ENCODE measurements at regions not wholly inside any gene's neighbourhood (a gene's known extent, or its start where the extent isn't known, plus 50 kb on each side); places are given as distances from the start of the nearest gene placed in this dataset.

DNA sequence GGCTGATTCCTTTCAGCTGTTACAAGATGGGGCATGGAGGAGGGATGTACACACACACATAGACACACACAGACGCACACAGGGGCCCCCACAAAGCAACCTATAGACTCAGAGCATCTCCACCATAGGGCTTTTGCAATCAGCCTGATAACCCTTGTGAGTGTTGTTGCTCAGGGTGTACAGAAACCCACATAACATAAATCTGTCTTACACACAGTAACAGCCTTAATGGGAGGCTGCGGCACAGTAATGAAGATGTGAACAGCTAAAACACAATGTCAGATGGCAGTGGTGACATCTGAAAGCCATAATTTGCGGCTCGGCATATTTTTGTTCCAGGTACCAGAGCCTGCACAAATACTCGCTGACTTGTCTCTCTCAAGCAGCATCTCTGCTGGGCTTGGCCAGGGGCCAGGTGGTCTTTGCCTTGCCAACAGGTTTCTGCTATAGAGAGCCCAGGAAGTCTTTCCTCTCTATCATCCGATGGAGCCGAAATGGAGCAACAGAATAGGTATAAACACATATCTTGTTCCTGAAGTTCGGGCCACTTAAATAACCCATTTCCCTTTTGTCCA is 357.2 kb upstream of the GATB start:
- H3K9me3 Mint-ChIP-seq: peaks cover 0 to 12% (median 7%) of the 10 kb centered on the region in 8 donors
- intact Hi-C loops (cut with micrococcal nuclease): loop anchor here (5.0 kb wide), 1 partner anchor 56 kb away; no protein-coding TSS in a partner anchor
- ChIA-PET CTCF (ENCODE audit: partially characterized antibody) (no interaction called here), POLR2A (ENCODE audit: partially characterized antibody) (interaction anchor here (1.1 to 10.7 kb wide), 2 partner anchors 8 to 15 kb away, joined by 3 to 145 read pairs; no protein-coding TSS in a partner anchor)
- no peaks in the 10 kb centered on the region for H3K27me3 ChIP-seq (ENCODE audit: insufficient read depth, low read length)
- no peak overlapping the region for H3K4me3 Mint-ChIP-seq
- no peaks in the 10 kb centered on the region for H3K36me3 ChIP-seq (ENCODE audit: insufficient read depth, low read length)
- H3K36me3 Mint-ChIP-seq: peaks cover 0 to 5% of the 10 kb centered on the region in 2 donors
- peaks cover 36 to 51% (median 43%) of the 10 kb centered on the region in 4 donors for H3K4me1 Mint-ChIP-seq
- H3K4me1 ChIP-seq (ENCODE audit: insufficient read depth, low read length): peaks cover 34% of the 10 kb centered on the region
- H3K9me3 ChIP-seq (ENCODE audit: control insufficient read depth in 1 of 2, low read length in 2 of 2): no peaks in the 10 kb centered on the region
- DNase-seq: no peak
- H3K4me3 ChIP-seq (ENCODE audit: low read length in 2 of 2): no peak overlapping the region
- H3K27ac ChIP-seq (ENCODE audit: low read depth, low read length): no peak overlapping the region
- no peaks in the 10 kb centered on the region for H3K27me3 Mint-ChIP-seq
- peak overlapping the region; percentile 8 to 97 (median 54) for H3K27ac Mint-ChIP-seq

DNA sequence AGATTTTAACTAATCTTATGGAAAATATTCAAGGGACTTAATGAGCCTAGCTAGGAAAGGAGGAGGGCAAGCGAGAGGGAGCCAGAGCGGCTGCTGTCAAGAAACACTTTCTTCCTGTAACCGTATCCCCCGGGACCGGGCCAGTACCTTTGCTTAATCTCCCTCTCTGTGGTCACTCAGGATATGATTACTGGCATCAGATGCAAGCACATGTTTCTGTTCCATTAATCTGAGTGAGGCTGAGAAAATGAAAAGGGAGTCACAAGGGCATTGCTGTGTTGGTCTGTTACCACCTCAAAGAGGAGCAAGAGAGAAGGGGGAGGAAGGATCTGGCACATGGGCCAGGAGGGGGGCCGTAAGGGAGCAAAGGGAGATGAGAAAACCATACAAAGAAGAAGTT is 356.7 kb upstream of the GATB start:
- Mint-ChIP-seq H3K36me3 (peaks cover 0 to 5% of the 10 kb centered on the region in 2 donors), H3K27me3 (no peaks in the 10 kb centered on the region), H3K9me3 (peaks cover 0 to 10% (median 5%) of the 10 kb centered on the region in 8 donors), H3K4me1 (peaks cover 40 to 56% (median 48%) of the 10 kb centered on the region in 4 donors), H3K4me3 (no peak overlapping the region), H3K27ac (peak overlapping the region in 5 of 7 donors; percentile 54 to 97 (median 97))
- intact Hi-C loops (cut with micrococcal nuclease): loop anchor here (5.0 kb wide), 1 partner anchor 55 kb away; no protein-coding TSS in a partner anchor
- H3K27ac ChIP-seq (ENCODE audit: low read depth, low read length): no peak overlapping the region
- no peak for DNase-seq
- ChIA-PET CTCF (ENCODE audit: partially characterized antibody) (no interaction called here), POLR2A (ENCODE audit: partially characterized antibody) (interaction anchor here (10.7 kb wide), 1 partner anchor 14 kb away, joined by 145 read pairs; no protein-coding TSS in a partner anchor)
- H3K27me3 ChIP-seq (ENCODE audit: insufficient read depth, low read length): no peaks in the 10 kb centered on the region
- H3K4me3 ChIP-seq (ENCODE audit: low read length in 2 of 2): no peak overlapping the region
- H3K36me3 ChIP-seq (ENCODE audit: insufficient read depth, low read length): no peaks in the 10 kb centered on the region
- no peaks in the 10 kb centered on the region for H3K9me3 ChIP-seq (ENCODE audit: control insufficient read depth in 1 of 2, low read length in 2 of 2)
- H3K4me1 ChIP-seq (ENCODE audit: insufficient read depth, low read length): peaks cover 34% of the 10 kb centered on the region

DNA sequence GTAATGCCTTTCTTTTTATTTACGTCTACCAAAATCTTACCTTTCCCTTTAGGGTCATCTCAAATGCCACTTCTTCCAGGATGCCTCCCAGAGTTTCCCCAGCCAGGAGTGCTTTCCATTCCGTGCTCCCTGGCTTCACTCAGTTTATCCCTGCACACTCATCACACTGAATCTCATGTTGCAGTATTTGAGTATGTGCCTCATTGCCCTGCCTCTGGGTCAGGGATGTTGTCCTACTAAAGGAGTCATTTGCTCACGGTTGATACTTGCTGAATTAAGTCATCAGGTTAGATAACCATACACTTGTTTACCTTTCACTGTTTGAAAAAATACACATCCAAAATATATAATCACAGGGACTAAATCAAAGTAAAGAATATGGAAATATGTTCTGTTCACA is 356.2 kb upstream of the GATB start:
- Mint-ChIP-seq H3K27me3 (no peaks in the 10 kb centered on the region), H3K36me3 (peaks cover 0 to 2% of the 10 kb centered on the region in 2 donors), H3K9me3 (peaks cover 0 to 6% (median 2%) of the 10 kb centered on the region in 8 donors), H3K4me3 (peak overlapping the region in 4 of 8 donors; percentile 45 to 90 (median 88)), H3K4me1 (peaks cover 42 to 61% (median 51%) of the 10 kb centered on the region in 4 donors), H3K27ac (peak overlapping the region; percentile 71 to 98 (median 97))
- Histone ChIP-seq H3K4me3 (ENCODE audit: low read length in 2 of 2) (no peak overlapping the region), H3K27ac (ENCODE audit: low read depth, low read length) (no peak overlapping the region), H3K9me3 (ENCODE audit: control insufficient read depth in 1 of 2, low read length in 2 of 2) (no peaks in the 10 kb centered on the region), H3K36me3 (ENCODE audit: insufficient read depth, low read length) (no peaks in the 10 kb centered on the region), H3K27me3 (ENCODE audit: insufficient read depth, low read length) (no peaks in the 10 kb centered on the region), H3K4me1 (ENCODE audit: insufficient read depth, low read length) (peaks cover 38% of the 10 kb centered on the region)
- ChIA-PET CTCF (ENCODE audit: partially characterized antibody) (no interaction called here), POLR2A (ENCODE audit: partially characterized antibody) (interaction anchor here (10.7 kb wide), 1 partner anchor 14 kb away, joined by 145 read pairs; no protein-coding TSS in a partner anchor)
- intact Hi-C loops (cut with micrococcal nuclease): loop anchor here (5.0 kb wide), 1 partner anchor 55 kb away; no protein-coding TSS in a partner anchor
- no peak for DNase-seq

DNA sequence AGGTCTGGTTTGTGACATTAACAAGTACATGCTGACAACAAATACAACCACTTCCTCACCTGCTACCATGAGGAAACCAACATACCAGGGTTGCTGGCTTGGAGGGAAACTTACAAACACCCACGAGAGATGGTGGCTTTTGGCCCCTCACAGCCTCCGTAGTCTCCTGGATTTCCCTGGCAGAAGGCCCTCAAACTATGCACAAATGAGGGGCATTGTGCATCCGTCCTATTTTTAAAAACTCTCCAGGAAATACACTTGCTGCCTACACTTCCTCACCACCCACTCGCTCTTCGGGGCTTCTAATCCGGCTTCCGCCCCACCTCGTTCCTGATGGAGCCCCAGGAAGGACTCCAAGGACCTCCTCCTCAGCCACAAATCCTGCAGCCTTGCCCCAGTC is 355.0 kb upstream of the GATB start:
- Mint-ChIP-seq H3K27me3 (no peaks in the 10 kb centered on the region), H3K27ac (peak overlapping the region; percentile 93 to 98 (median 97)), H3K4me3 (peak overlapping the region; percentile 75 to 90 (median 82)), H3K4me1 (peaks cover 44 to 64% (median 54%) of the 10 kb centered on the region in 4 donors), H3K9me3 (peaks cover 0 to 4% (median 0%) of the 10 kb centered on the region in 8 donors), H3K36me3 (peaks cover 0 to 2% of the 10 kb centered on the region in 2 donors)
- Histone ChIP-seq H3K27me3 (ENCODE audit: insufficient read depth, low read length) (no peaks in the 10 kb centered on the region), H3K4me3 (ENCODE audit: low read length in 2 of 2) (peak overlapping the region; percentile 24 to 36), H3K27ac (ENCODE audit: low read depth, low read length) (peak overlapping the region; percentile 39), H3K4me1 (ENCODE audit: insufficient read depth, low read length) (peaks cover 44% of the 10 kb centered on the region), H3K36me3 (ENCODE audit: insufficient read depth, low read length) (no peaks in the 10 kb centered on the region), H3K9me3 (ENCODE audit: control insufficient read depth in 1 of 2, low read length in 2 of 2) (no peaks in the 10 kb centered on the region)
- intact Hi-C loops (cut with micrococcal nuclease): loop anchor here (1.0 to 5.0 kb wide), 3 partner anchors 15 to 354 kb away; partner anchors contain the start of gene GATB
- DNase-seq: peak; percentile 62 to 72 (median 68)
- ChIA-PET POLR2A (ENCODE audit: partially characterized antibody) (interaction anchor here (0.7 to 10.7 kb wide), 4 partner anchors 13 to 140 kb away, joined by 3 to 145 read pairs (median 4); no protein-coding TSS in a partner anchor), CTCF (ENCODE audit: partially characterized antibody) (interaction anchor here (1.0 kb wide), 1 partner anchor 16 kb away, joined by 6 read pairs; no protein-coding TSS in a partner anchor)

DNA sequence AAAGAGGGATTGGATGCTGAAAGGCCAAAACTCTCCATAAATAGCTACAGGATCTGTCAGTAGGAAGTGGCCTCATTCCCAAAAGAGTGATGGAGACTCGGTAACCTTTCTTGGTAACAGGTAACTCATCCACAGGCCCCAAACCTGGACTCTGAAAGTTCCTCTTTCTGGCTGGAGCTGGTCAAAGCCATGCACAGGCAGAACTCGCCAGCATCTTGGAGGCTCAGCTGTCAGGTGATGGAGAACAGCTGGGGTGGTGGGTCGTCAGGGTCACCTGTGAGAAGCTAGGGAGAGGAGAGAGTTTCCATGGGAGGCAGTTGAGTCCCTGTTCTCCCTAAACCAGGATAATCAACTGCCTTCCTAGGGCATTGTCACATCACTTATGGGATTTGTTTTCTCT is 354.3 kb upstream of the GATB start:
- Mint-ChIP-seq H3K27me3 (no peaks in the 10 kb centered on the region), H3K27ac (peak overlapping the region; percentile 93 to 98 (median 97)), H3K4me3 (peak overlapping the region in 3 of 8 donors; percentile 15 to 90 (median 75)), H3K9me3 (peaks cover 0 to 4% (median 0%) of the 10 kb centered on the region in 8 donors), H3K4me1 (peaks cover 50 to 70% (median 60%) of the 10 kb centered on the region in 4 donors), H3K36me3 (peaks cover 0 to 2% of the 10 kb centered on the region in 2 donors)
- H3K4me1 ChIP-seq (ENCODE audit: insufficient read depth, low read length): peaks cover 50% of the 10 kb centered on the region
- DNase-seq: no peak
- POLR2A ChIA-PET (ENCODE audit: partially characterized antibody): interaction anchor here (0.7 to 10.7 kb wide), 3 partner anchors 12 to 36 kb away, joined by 3 to 145 read pairs (median 4); no protein-coding TSS in a partner anchor
- H3K4me3 ChIP-seq (ENCODE audit: low read length in 2 of 2): no peak overlapping the region
- no peaks in the 10 kb centered on the region for H3K9me3 ChIP-seq (ENCODE audit: control insufficient read depth in 1 of 2, low read length in 2 of 2)
- H3K27ac ChIP-seq (ENCODE audit: low read depth, low read length): peak overlapping the region; percentile 39
- intact Hi-C loops (cut with micrococcal nuclease): loop anchor here (1.0 to 5.0 kb wide), 3 partner anchors 15 to 354 kb away; partner anchors contain the start of gene GATB
- CTCF ChIA-PET (ENCODE audit: partially characterized antibody): interaction anchor here (1.0 kb wide), 1 partner anchor 15 kb away, joined by 6 read pairs; no protein-coding TSS in a partner anchor
- H3K27me3 ChIP-seq (ENCODE audit: insufficient read depth, low read length): no peaks in the 10 kb centered on the region
- H3K36me3 ChIP-seq (ENCODE audit: insufficient read depth, low read length): no peaks in the 10 kb centered on the region

DNA sequence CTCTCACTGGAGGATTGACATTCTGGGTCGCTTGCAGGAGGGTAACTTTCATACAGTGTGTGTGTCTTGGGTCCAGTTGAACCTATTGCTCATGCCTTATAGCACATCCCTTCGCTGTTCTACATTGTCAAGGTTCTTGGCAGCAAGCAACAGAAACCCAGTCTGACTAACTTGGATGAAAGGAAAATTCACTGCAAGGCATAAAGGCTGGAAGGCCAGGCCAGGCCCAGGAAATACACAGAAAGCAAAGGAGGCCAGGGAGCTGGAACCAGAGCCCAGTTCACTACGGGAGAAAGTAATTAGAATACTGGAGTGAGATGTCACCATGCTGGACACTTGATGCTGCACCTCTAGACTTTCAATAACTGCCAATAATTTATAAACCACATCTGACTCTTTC is 353.8 kb upstream of the GATB start:
- peaks cover 0 to 4% (median 0%) of the 10 kb centered on the region in 8 donors for H3K9me3 Mint-ChIP-seq
- Histone ChIP-seq H3K4me3 (ENCODE audit: low read length in 2 of 2) (no peak overlapping the region), H3K4me1 (ENCODE audit: insufficient read depth, low read length) (peaks cover 56% of the 10 kb centered on the region), H3K9me3 (ENCODE audit: control insufficient read depth in 1 of 2, low read length in 2 of 2) (no peaks in the 10 kb centered on the region), H3K36me3 (ENCODE audit: insufficient read depth, low read length) (no peaks in the 10 kb centered on the region), H3K27me3 (ENCODE audit: insufficient read depth, low read length) (no peaks in the 10 kb centered on the region), H3K27ac (ENCODE audit: low read depth, low read length) (peak overlapping the region; percentile 39)
- intact Hi-C loops (cut with micrococcal nuclease): no loop called here
- no peaks in the 10 kb centered on the region for H3K27me3 Mint-ChIP-seq
- H3K36me3 Mint-ChIP-seq: peaks cover 2% of the 10 kb centered on the region in 2 donors
- ChIA-PET POLR2A (ENCODE audit: partially characterized antibody) (interaction anchor here (1.1 to 10.7 kb wide), 2 partner anchors 11 to 24 kb away, joined by 3 to 145 read pairs; no protein-coding TSS in a partner anchor), CTCF (ENCODE audit: partially characterized antibody) (interaction anchor here (1.0 kb wide), 1 partner anchor 14 kb away, joined by 6 read pairs; no protein-coding TSS in a partner anchor)
- DNase-seq: no peak
- H3K4me3 Mint-ChIP-seq: peak overlapping the region in 2 of 8 donors; percentile 40 to 58
- H3K27ac Mint-ChIP-seq: peak overlapping the region; percentile 74 to 98 (median 97)
- H3K4me1 Mint-ChIP-seq: peaks cover 54 to 76% (median 64%) of the 10 kb centered on the region in 4 donors

DNA sequence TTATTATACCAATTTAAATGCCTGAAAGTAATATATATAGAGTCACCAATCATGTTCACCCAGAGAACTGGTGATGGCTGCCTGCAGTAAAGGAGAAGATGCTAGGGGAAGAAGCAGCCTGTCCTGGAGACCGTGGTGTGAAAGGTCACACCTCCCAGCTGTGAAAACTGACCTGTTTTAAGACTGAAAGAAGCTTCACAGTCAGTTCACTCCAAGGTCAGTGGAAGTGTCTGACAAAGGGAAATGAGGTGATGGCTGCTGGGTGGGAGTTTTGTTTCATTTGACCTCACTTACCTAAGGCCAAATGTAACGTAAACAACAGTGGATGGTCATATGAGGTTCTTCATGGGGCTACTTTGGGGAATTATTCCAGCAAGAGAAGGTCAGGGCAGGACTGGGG is 352.1 kb upstream of the GATB start:
- peaks cover 0 to 4% (median 0%) of the 10 kb centered on the region in 8 donors for H3K9me3 Mint-ChIP-seq
- H3K4me1 Mint-ChIP-seq: peaks cover 64 to 90% (median 77%) of the 10 kb centered on the region in 4 donors
- peak overlapping the region; percentile 35 to 93 (median 80) for H3K27ac Mint-ChIP-seq
- Histone ChIP-seq H3K9me3 (ENCODE audit: control insufficient read depth in 1 of 2, low read length in 2 of 2) (no peaks in the 10 kb centered on the region), H3K27ac (ENCODE audit: low read depth, low read length) (no peak overlapping the region), H3K4me3 (ENCODE audit: low read length in 2 of 2) (no peak overlapping the region), H3K27me3 (ENCODE audit: insufficient read depth, low read length) (no peaks in the 10 kb centered on the region), H3K4me1 (ENCODE audit: insufficient read depth, low read length) (peaks cover 70% of the 10 kb centered on the region), H3K36me3 (ENCODE audit: insufficient read depth, low read length) (no peaks in the 10 kb centered on the region)
- intact Hi-C loops (cut with micrococcal nuclease): no loop called here
- H3K36me3 Mint-ChIP-seq: peaks cover 2 to 4% of the 10 kb centered on the region in 2 donors
- no peaks in the 10 kb centered on the region for H3K27me3 Mint-ChIP-seq
- H3K4me3 Mint-ChIP-seq: peak overlapping the region in 2 of 8 donors; percentile 41 to 52
- DNase-seq: no peak
- ChIA-PET CTCF (ENCODE audit: partially characterized antibody) (no interaction called here), POLR2A (ENCODE audit: partially characterized antibody) (interaction anchor here (10.7 kb wide), 1 partner anchor 10 kb away, joined by 145 read pairs; no protein-coding TSS in a partner anchor)

Data from CD4-positive, alpha-beta memory T cell (primary cell).